ENCODE measurements at regions not wholly inside any gene's neighbourhood (a gene's known extent, or its start where the extent isn't known, plus 50 kb on each side); places are given as distances from the start of the nearest gene placed in this dataset.
A peak's percentile ranks its signal among the peaks of the same experiment; 100 is the strongest.
"Not testable (repeated sequence)": the region's sequence is repeated elsewhere in the genome, so short reads cannot be mapped to it uniquely, and the experiment has no call there.

DNA sequence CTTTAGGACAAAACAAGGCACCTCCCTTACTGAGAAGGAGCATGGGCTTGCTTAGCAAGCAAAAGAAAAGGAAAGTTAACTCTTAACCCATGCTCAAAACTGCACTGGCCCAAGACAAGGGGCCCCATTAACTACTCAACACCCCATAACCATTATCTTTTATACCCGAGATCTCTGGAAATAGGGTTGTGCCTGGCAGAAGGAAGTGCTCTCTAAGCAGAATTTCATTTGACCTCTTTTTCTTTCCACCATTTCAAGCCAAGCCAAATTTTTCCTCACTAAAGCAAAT, 167.2 kb downstream of the RASEF start:
- DNase-seq (ENCODE audit: low spot score): no peak

DNA sequence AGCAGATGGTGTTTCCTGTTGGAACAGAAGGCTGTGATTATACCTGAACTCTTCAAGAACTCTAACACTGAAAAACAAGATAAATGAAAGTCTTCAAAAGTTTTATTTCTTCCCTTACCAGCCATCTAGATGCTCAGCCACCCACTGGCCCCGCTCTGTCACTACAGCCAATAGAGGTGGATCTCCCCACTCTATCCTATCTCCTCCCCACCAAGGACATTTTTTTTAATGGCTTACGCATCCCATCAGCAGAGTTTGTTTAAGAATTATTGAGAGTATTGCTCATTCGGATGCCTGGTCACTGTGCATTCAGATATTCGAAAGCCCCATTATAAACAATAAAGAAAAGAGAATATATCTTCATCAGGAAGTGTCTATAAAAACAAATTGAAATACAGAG, 159.4 kb downstream of the RASEF start:
- peak; percentile 13 for DNase-seq (ENCODE audit: low spot score)

DNA sequence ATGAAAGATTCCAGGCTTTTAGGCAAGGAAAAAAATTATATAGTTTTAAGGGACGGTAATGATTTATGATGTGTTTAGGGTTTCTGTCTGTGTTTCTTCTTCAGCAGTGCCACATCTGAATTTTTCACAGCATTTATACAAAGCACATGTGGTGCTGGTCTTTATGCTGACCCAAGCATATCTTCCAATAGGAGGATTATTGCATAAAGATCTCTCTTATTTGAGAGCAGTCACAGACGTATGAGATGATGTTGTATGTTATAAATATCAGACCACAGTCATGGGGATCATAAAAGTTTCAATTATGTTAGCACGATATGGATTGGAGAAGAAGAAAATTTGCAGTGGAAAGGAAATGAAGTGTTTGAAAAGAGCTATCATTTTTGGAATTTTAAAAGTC, 150.9 kb downstream of the RASEF start:
- DNase-seq (ENCODE audit: low spot score): no peak

DNA sequence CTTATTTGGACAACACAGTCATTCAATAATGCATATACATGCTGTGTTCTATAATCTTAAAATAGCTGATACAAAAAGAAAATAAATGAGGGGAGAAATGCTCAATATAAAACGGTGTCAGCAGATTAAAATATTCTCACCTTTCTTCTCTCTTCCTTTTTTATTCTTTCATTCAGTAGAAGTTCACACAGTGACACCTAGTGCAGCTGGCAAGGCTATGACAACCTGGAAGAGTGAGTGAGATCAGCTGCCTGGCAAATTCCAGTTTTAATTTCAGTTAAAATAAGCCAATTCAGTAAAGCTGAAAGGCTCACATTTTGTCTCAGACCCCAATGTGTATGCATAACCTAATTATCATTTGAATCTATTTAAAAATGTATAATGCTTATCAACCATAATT, 150.3 kb downstream of the RASEF start:
- DNase-seq (ENCODE audit: low spot score): no peak

DNA sequence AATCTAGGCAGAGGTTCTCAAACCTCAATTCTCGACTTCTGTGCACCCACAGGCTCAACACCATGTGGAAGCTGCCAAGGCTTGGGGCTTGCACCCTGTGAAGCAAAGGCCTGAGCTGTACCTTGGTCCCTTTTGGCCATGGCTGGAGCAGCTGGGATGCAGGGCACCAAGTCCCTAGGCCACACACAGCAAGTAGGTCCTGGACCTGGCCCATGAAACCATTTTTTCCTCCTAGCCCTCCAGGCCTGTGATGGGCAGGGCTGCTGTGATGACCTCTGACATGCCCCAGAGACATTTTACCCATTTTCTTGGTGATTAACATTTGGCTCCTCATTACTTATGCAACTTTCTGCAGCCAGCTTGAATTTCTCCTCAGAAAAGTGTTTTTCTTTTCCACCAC, 146.7 kb downstream of the RASEF start:
- not testable (repeated sequence) for DNase-seq (ENCODE audit: low spot score)

DNA sequence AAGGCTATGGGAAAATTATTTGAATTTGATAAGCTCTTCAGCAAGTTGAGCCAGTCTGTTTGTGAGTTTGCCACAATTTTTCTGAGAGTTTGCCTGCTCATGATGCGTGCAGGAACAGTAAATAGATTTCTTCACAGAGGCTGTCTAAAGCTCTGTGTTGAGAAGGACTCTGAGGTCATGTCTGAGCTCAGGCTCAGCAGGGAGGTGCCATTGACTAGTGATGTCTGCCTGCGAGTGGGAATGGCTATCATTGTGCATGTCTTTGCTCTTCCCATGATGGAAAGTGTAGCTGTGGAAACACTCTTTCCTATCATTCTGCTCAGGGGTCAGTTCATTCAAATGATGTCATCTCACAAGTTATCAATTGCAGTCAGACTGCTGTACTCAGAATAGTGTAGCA, 142.8 kb downstream of the RASEF start:
- DNase-seq (ENCODE audit: low spot score): no peak

GRCh38 chr9:82922686-82923085, 140.3 kb downstream of the RASEF start:
- DNase-seq (ENCODE audit: low spot score): no peak

GRCh38 chr9:82923092-82923911, 139.6 kb downstream of the RASEF start:
- peak; percentile 24 for DNase-seq (ENCODE audit: low spot score)

DNA sequence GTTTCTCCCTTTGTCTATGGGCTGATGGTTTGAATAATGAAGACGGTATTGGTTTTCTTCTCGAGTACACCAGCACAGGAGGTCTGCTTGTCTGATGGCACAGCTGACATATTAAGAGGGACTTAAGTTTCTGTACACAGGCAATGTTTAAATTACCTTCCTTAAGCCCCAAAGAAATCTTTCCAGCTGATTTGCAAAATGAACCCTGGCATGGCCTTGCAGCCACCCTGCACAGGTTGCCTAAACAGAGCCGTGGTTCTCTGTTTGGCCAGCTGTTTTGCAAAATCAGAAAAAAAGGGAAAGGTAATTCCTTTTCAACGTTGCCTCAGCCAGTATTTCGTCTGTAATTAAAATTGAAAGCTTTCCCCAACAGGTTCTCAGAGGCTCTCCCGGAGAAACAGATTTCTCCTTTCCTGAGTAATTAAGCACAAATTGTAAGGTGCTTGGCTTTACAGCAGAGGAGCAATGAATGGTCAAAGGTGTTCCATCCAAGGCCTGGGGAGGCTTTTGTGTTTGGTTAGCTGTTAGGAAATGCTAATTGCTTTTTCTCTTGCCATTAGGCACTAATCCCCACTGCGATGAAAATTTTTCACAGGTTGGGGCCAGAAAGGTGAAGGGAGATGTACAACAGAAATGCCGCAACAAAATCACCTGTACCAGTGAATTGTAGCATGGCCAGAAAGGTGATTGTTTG, 138.9 kb downstream of the RASEF start:
- DNase-seq (ENCODE audit: low spot score): no peak

Data from iPS-NIHi11 (cell line).